ENCODE measurements at regions not wholly inside any gene's neighbourhood (a gene's known extent, or its start where the extent isn't known, plus 50 kb on each side); places are given as distances from the start of the nearest gene placed in this dataset.
"Not testable (repeated sequence)": the region's sequence is repeated elsewhere in the genome, so short reads cannot be mapped to it uniquely, and the experiment has no call there.

GRCh38 chrX:138995458-138995857 is 283.9 kb upstream of the FGF13 start:
- Histone ChIP-seq H4K5ac (ENCODE audit: insufficient read length, low read depth, low read length) (no peak overlapping the region), H3K9ac (ENCODE audit: extremely low read depth, insufficient read length, low read length) (no peak overlapping the region), H4K20me1 (ENCODE audit: control insufficient read depth, insufficient read depth, insufficient read length) (no peaks in the 10 kb centered on the region), H2BK20ac (ENCODE audit: low read depth, low read length, poor library complexity, severe bottlenecking) (no peak overlapping the region), H3K4me2 (ENCODE audit: insufficient read depth, insufficient read length, low read length) (no peak overlapping the region), H3K79me2 (ENCODE audit: insufficient read depth, low read length) (no peaks in the 10 kb centered on the region), H3K27ac (ENCODE audit: insufficient read length, low read depth, low read length) (no peak overlapping the region), H3K23ac (ENCODE audit: insufficient read length, low read depth, low read length) (no peak overlapping the region), H3K27me3 (ENCODE audit: insufficient read depth, low read length) (no peaks in the 10 kb centered on the region), H3K56ac (ENCODE audit: insufficient read length, low read depth, low read length) (no peak overlapping the region), H3K23me2 (ENCODE audit: insufficient read length, low read depth, low read length, poor library complexity, severe bottlenecking) (no peaks in the 10 kb centered on the region), H2BK5ac (ENCODE audit: insufficient read length, low read length) (no peak overlapping the region), H2AK5ac (ENCODE audit: insufficient read length, low read length) (no peak overlapping the region), H2BK15ac (ENCODE audit: low read depth, low read length) (no peak overlapping the region), H3K9me3 (ENCODE audit: control insufficient read depth, low read depth, low read length) (no peaks in the 10 kb centered on the region), H3K79me1 (ENCODE audit: insufficient read depth, low read depth, low read length, poor library complexity, severe bottlenecking) (no peaks in the 10 kb centered on the region), H3K14ac (ENCODE audit: insufficient read depth, low read length) (no peak overlapping the region), H2AFZ (ENCODE audit: low read length) (no peak overlapping the region), H3K4me1 (ENCODE audit: insufficient read depth, low read length) (no peaks in the 10 kb centered on the region), H4K8ac (replicated peaks; ENCODE audit: insufficient read length, low read depth, low read length) (no peak overlapping the region), H2BK120ac (ENCODE audit: low read depth, low read length, poor library complexity, severe bottlenecking) (no peak overlapping the region), H3K4ac (ENCODE audit: low read depth, low read length) (no peak overlapping the region), H3T11ph (ENCODE audit: low read length) (no peak overlapping the region), H3K18ac (ENCODE audit: insufficient read length, low read depth, low read length) (no peak overlapping the region), H4K91ac (ENCODE audit: insufficient read length, low read depth, low read length) (no peak overlapping the region), H2BK12ac (ENCODE audit: insufficient read length, low read depth, low read length) (no peak overlapping the region)
- WGBS (ENCODE audit: extremely low coverage, insufficient read length, low lambda C conversion rate), result no CpG with 5 or more reads among the region's 2 CpGs
- no peak for DNase-seq
- Mint-ChIP-seq H3K27ac (no peak overlapping the region), H3K4me3 (no peak overlapping the region), H3K36me3 (ENCODE audit: insufficient read depth in 1 of 3, low read depth in 3 of 3) (peaks cover 0 to 4% (median 0%) of the 10 kb centered on the region in 3 experiments; a peak in 2 of 7 replicates), H3K4me1 (no peaks in the 10 kb centered on the region), H3K27me3 (ENCODE audit: low read depth) (no peaks in the 10 kb centered on the region), H3K9me3 (peaks cover 9 to 53% of the 10 kb centered on the region in 2 experiments; a peak in 4 of 5 replicates)
- TF ChIP-seq CTCF (conservative IDR thresholded peaks at IDR 0.05), result no peak

- not testable (repeated sequence) for H3K4me3 Mint-ChIP-seq
Observed at GRCh38 chrX:138990425-138990824, 278.9 kb upstream of the FGF13 start.

More at GRCh38 chrX:138990425-138990824, 278.9 kb upstream of the FGF13 start:
- H2BK5ac ChIP-seq (ENCODE audit: insufficient read length, low read length); H3K79me1 ChIP-seq (ENCODE audit: insufficient read depth, low read depth, low read length, poor library complexity, severe bottlenecking); DNase-seq; H3K4ac ChIP-seq (ENCODE audit: low read depth, low read length); H2AFZ ChIP-seq (ENCODE audit: low read length); H4K8ac ChIP-seq (replicated peaks; ENCODE audit: insufficient read length, low read depth, low read length); H3K56ac ChIP-seq (ENCODE audit: insufficient read length, low read depth, low read length); H3K23me2 ChIP-seq (ENCODE audit: insufficient read length, low read depth, low read length, poor library complexity, severe bottlenecking); H4K20me1 ChIP-seq (ENCODE audit: control insufficient read depth, insufficient read depth, insufficient read length); H4K5ac ChIP-seq (ENCODE audit: insufficient read length, low read depth, low read length); H3K27me3 Mint-ChIP-seq (ENCODE audit: low read depth); H3T11ph ChIP-seq (ENCODE audit: low read length); H3K79me2 ChIP-seq (ENCODE audit: insufficient read depth, low read length); H3K18ac ChIP-seq (ENCODE audit: insufficient read length, low read depth, low read length); H2AK5ac ChIP-seq (ENCODE audit: insufficient read length, low read length); H3K4me1 ChIP-seq (ENCODE audit: insufficient read depth, low read length); H3K9me3 ChIP-seq (ENCODE audit: control insufficient read depth, low read depth, low read length); H2BK120ac ChIP-seq (ENCODE audit: low read depth, low read length, poor library complexity, severe bottlenecking); H3K27ac ChIP-seq (ENCODE audit: insufficient read length, low read depth, low read length); H2BK20ac ChIP-seq (ENCODE audit: low read depth, low read length, poor library complexity, severe bottlenecking); H2BK12ac ChIP-seq (ENCODE audit: insufficient read length, low read depth, low read length); H2BK15ac ChIP-seq (ENCODE audit: low read depth, low read length); H3K4me2 ChIP-seq (ENCODE audit: insufficient read depth, insufficient read length, low read length); H4K91ac ChIP-seq (ENCODE audit: insufficient read length, low read depth, low read length); H3K36me3 Mint-ChIP-seq (ENCODE audit: insufficient read depth in 1 of 3, low read depth in 3 of 3); H3K14ac ChIP-seq (ENCODE audit: insufficient read depth, low read length); H3K23ac ChIP-seq (ENCODE audit: insufficient read length, low read depth, low read length); H3K27ac Mint-ChIP-seq; H3K27me3 ChIP-seq (ENCODE audit: insufficient read depth, low read length); H3K9ac ChIP-seq (ENCODE audit: extremely low read depth, insufficient read length, low read length): not testable (repeated sequence)
- Mint-ChIP-seq H3K4me1 (peaks cover 4 to 14% of the 10 kb centered on the region in 2 experiments), H3K9me3 (peaks cover 4 to 30% of the 10 kb centered on the region in 2 experiments; a peak in 3 of 5 replicates)
- WGBS (ENCODE audit: extremely low coverage, insufficient read length, low lambda C conversion rate), result no CpG with 5 or more reads among the region's 8 CpGs
